ENCODE measurements at regions not wholly inside any gene's neighbourhood (a gene's known extent, or its start where the extent isn't known, plus 50 kb on each side); places are given as distances from the start of the nearest gene placed in this dataset.

GRCh38 chr5:109928046-109928445, 238.3 kb downstream of the MAN2A1 start (continued):
- TF ChIP-seq EP300 (IDR thresholded peaks at IDR 0.05; ENCODE audit: borderline replicate concordance in 1 of 2, control insufficient read depth in 1 of 2, low read depth in 2 of 2, low read length in 2 of 2) (no peak), WRNIP1 (IDR thresholded peaks at IDR 0.05; ENCODE audit: borderline replicate concordance, low read depth, low read length) (no peak), SIX5 (IDR thresholded peaks at IDR 0.05; ENCODE audit: low read depth, low read length, severe bottlenecking) (no peak)
- TF ChIP-seq, protein P1, sequence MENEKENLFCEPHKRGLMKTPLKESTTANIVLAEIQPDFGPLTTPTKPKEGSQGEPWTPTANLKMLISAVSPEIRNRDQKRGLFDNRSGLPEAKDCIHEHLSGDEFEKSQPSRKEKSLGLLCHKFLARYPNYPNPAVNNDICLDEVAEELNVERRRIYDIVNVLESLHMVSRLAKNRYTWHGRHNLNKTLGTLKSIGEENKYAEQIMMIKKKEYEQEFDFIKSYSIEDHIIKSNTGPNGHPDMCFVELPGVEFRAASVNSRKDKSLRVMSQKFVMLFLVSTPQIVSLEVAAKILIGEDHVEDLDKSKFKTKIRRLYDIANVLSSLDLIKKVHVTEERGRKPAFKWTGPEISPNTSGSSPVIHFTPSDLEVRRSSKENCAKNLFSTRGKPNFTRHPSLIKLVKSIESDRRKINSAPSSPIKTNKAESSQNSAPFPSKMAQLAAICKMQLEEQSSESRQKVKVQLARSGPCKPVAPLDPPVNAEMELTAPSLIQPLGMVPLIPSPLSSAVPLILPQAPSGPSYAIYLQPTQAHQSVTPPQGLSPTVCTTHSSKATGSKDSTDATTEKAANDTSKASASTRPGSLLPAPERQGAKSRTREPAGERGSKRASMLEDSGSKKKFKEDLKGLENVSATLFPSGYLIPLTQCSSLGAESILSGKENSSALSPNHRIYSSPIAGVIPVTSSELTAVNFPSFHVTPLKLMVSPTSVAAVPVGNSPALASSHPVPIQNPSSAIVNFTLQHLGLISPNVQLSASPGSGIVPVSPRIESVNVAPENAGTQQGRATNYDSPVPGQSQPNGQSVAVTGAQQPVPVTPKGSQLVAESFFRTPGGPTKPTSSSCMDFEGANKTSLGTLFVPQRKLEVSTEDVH (IDR thresholded peaks at IDR 0.05; ENCODE audit: low read depth, partially characterized antibody): no peak

GRCh38 chr5:109928811-109929210, 239.1 kb downstream of the MAN2A1 start:
- no peak overlapping the region for H2AFZ ChIP-seq (ENCODE audit: control insufficient read depth, low read depth, low read length)
- no peak for ATAC-seq
- SMC1A ChIA-PET (ENCODE audit: uncharacterized antibody, unreplicated experiment): no interaction called here
- TF ChIP-seq STAT1 (conservative IDR thresholded peaks at IDR 0.05) (no peak), PAX8 (IDR thresholded peaks at IDR 0.05) (no peak), BCL11A (IDR thresholded peaks at IDR 0.05; ENCODE audit: low read depth, low read length) (no peak), EGR1 (IDR thresholded peaks at IDR 0.05; ENCODE audit: borderline replicate concordance in 1 of 2, low read depth in 2 of 2, low read length in 2 of 2) (no peak), PAX5 (IDR thresholded peaks at IDR 0.05; ENCODE audit: borderline replicate concordance, low read depth, low read length) (no peak), CBFB (IDR thresholded peaks at IDR 0.05; ENCODE audit: low read depth) (no peak), RB1 (IDR thresholded peaks at IDR 0.05; ENCODE audit: borderline replicate concordance) (no peak)
- TF ChIP-seq, protein P2, sequence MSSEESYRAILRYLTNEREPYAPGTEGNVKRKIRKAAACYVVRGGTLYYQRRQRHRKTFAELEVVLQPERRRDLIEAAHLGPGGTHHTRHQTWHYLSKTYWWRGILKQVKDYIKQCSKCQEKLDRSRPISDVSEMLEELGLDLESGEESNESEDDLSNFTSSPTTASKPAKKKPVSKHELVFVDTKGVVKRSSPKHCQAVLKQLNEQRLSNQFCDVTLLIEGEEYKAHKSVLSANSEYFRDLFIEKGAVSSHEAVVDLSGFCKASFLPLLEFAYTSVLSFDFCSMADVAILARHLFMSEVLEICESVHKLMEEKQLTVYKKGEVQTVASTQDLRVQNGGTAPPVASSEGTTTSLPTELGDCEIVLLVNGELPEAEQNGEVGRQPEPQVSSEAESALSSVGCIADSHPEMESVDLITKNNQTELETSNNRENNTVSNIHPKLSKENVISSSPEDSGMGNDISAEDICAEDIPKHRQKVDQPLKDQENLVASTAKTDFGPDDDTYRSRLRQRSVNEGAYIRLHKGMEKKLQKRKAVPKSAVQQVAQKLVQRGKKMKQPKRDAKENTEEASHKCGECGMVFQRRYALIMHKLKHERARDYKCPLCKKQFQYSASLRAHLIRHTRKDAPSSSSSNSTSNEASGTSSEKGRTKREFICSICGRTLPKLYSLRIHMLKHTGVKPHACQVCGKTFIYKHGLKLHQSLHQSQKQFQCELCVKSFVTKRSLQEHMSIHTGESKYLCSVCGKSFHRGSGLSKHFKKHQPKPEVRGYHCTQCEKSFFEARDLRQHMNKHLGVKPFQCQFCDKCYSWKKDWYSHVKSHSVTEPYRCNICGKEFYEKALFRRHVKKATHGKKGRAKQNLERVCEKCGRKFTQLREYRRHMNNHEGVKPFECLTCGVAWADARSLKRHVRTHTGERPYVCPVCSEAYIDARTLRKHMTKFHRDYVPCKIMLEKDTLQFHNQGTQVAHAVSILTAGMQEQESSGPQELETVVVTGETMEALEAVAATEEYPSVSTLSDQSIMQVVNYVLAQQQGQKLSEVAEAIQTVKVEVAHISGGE (CRISPR knock-in tag; IDR thresholded peaks at IDR 0.05): no peak

More at GRCh38 chr5:109928811-109929210, 239.1 kb downstream of the MAN2A1 start:
- Histone ChIP-seq H3K4me2 (ENCODE audit: control insufficient read depth, insufficient read depth) (no peak overlapping the region), H3K27me3 (replicated peaks in 1 of 2; ENCODE audit: control insufficient read depth in 2 of 2, insufficient read depth in 2 of 2, low read length in 1 of 2) (no peaks in the 10 kb centered on the region; a peak in 1 of 4 replicates), H4K20me1 (ENCODE audit: control insufficient read depth, insufficient read depth) (no peaks in the 10 kb centered on the region), H3K27ac (ENCODE audit: control insufficient read depth, insufficient read depth) (no peak overlapping the region), H3K79me2 (ENCODE audit: control insufficient read depth, insufficient read depth, low read length) (no peaks in the 10 kb centered on the region), H3K4me1 (ENCODE audit: control insufficient read depth, insufficient read depth, low read length) (no peaks in the 10 kb centered on the region), H3K36me3 (ENCODE audit: control insufficient read depth in 2 of 2, insufficient read depth in 2 of 2, low read length in 1 of 2) (no peaks in the 10 kb centered on the region), H3K4me3 (no peak overlapping the region), H3K9ac (ENCODE audit: control insufficient read depth, insufficient read depth, low read length) (no peak overlapping the region), H3K9me3 (replicated peaks; ENCODE audit: control insufficient read depth, insufficient read depth, low read length) (no peaks in the 10 kb centered on the region; the same call in 2 of the 3 replicates)
- POLR2A ChIA-PET: no interaction called here
- 27% methylated on average over 2 of the region's 2 CpGs for WGBS (ENCODE audit: insufficient coverage, insufficient replicate concordance, low lambda C conversion rate, missing lambda C conversion rate)
- in situ Hi-C loops (cut with MboI) (no loop called here), intact Hi-C loops (cut with micrococcal nuclease; ENCODE audit: unreplicated experiment) (no loop called here)
- CTCF ChIA-PET: no interaction called here
- BruUV-seq (replicated peaks): no TSS peak
- FAIRE-seq (no peak), DNase-seq (ENCODE audit: low read depth, low spot score) (no peak)
- RAD21 ChIA-PET (ENCODE audit: unreplicated experiment): no interaction called here

Measured in GM12878 (cell line).